Naive thymus-derived CD4-positive, alpha-beta T cell (primary cell): ENCODE measurements at regions not wholly inside any gene's neighbourhood (a gene's known extent, or its start where the extent isn't known, plus 50 kb on each side); places are given as distances from the start of the nearest gene placed in this dataset.

Experiments
- ATAC-seq: fragments of 150-1000 bp; cut with Tn5 transposase; 2 replicates; pipeline ENCODE4 v1.10.0; 2021; ENCODE audit warnings: mild to moderate bottlenecking, moderate library complexity
- CTCF ChIA-PET: fragments of 350-600 bp; sonication (Branson Sonifier 250); formaldehyde crosslinking; loops from one replicate; lab custom pipeline; 2021; ENCODE audit warnings: antibody characterized with exemption; lab: Charles Lee
- POLR2A ChIA-PET: fragments of 350-600 bp; sonication (Branson Sonifier 250); formaldehyde crosslinking; loops from one replicate; lab custom pipeline; 2021; ENCODE audit warnings: antibody characterized with exemption, inconsistent platforms; lab: Charles Lee
- DNase-seq, 9 donors: peaks; one replicate each; pipeline versions ENCODE4 v3.0.0 to v3.0.0-alpha.2; 2020 to 2022; ENCODE audit warnings: mixed read lengths in 1 of 9
- H3K27ac ChIP-seq: one replicate; pipeline ENCODE4 v1.7.0; 2013; ENCODE audit warnings: mild to moderate bottlenecking, low read depth, low read length, moderate library complexity
- H3K27me3 ChIP-seq, 2 donors: one replicate each; pipeline ENCODE4 v1.7.0; 2013; ENCODE audit warnings: low read length in 2 of 2, mild to moderate bottlenecking in 2 of 2, moderate library complexity in 2 of 2; ENCODE audit not compliant: control insufficient read depth in 2 of 2, insufficient read depth in 2 of 2
- H3K36me3 ChIP-seq, 3 experiments: 1 replicate in 2 of 3; 2 replicates in 1 of 3; pipeline ENCODE4 v1.7.0; 2013; ENCODE audit warnings: low read length in 3 of 3, mild to moderate bottlenecking in 3 of 3, moderate library complexity in 1 of 3; ENCODE audit not compliant: insufficient read depth in 3 of 3, control insufficient read depth in 2 of 3
- H3K4me1 ChIP-seq, 2 donors: one replicate each; pipeline ENCODE4 v1.7.0; 2013; ENCODE audit warnings: low read length in 2 of 2, mild to moderate bottlenecking in 2 of 2, moderate library complexity in 1 of 2; ENCODE audit not compliant: control insufficient read depth in 2 of 2, insufficient read depth in 2 of 2
- H3K4me3 ChIP-seq: 2 replicates; pipeline ENCODE4 v1.7.0; 2013; ENCODE audit warnings: mild to moderate bottlenecking, low read length
- H3K9me3 ChIP-seq, 3 experiments: 1 replicate in 2 of 3; 2 replicates in 1 of 3; pipeline ENCODE4 v1.7.0; 2013; ENCODE audit warnings: low read length in 3 of 3; ENCODE audit not compliant: control insufficient read depth in 2 of 3
- H3K27ac Mint-ChIP-seq, 9 donors: one replicate each; pipeline ENCODE4 v1.8.0; 2020 to 2022; ENCODE audit warnings: mixed read lengths in 9 of 9, mild to moderate bottlenecking in 8 of 9, moderate library complexity in 5 of 9, inconsistent platforms in 2 of 9
- H3K27me3 Mint-ChIP-seq, 5 donors: one replicate each; pipeline ENCODE4 v1.8.0; 2021 to 2022; ENCODE audit warnings: mixed read lengths in 5 of 5, mild to moderate bottlenecking in 1 of 5
- H3K36me3 Mint-ChIP-seq, 5 donors: one replicate each; pipeline ENCODE4 v1.8.0; 2020 to 2022; ENCODE audit warnings: mixed read lengths in 5 of 5, mild to moderate bottlenecking in 3 of 5, inconsistent platforms in 1 of 5
- H3K4me1 Mint-ChIP-seq, 7 donors: one replicate each; pipeline ENCODE4 v1.8.0; 2020 to 2022; ENCODE audit warnings: mixed read lengths in 7 of 7, mild to moderate bottlenecking in 3 of 7, inconsistent platforms in 1 of 7
- H3K4me3 Mint-ChIP-seq, 10 donors: one replicate each; pipeline ENCODE4 v1.8.0; 2020 to 2022; ENCODE audit warnings: mild to moderate bottlenecking in 10 of 10, mixed read lengths in 10 of 10, moderate library complexity in 6 of 10, inconsistent platforms in 2 of 10
- H3K9me3 Mint-ChIP-seq, 11 donors: one replicate each; pipeline ENCODE4 v1.8.0; 2020 to 2022; ENCODE audit warnings: mixed read lengths in 11 of 11, mild to moderate bottlenecking in 4 of 11, inconsistent platforms in 1 of 11, moderate library complexity in 1 of 11
- intact Hi-C, 2 donors: fragments of 100-400 bp; cut with micrococcal nuclease; formaldehyde crosslinking; loops; one replicate each; pipeline ENCODE4 v1.15.1; 2023

GRCh38 chr21:41580758-41581554 is 73.0 kb upstream of the TMPRSS2 start:
- DNase-seq (no peak), ATAC-seq (no peak)
- POLR2A ChIA-PET = no interaction called here
- Histone ChIP-seq H3K4me3 (no peak overlapping the region), H3K9me3 (peaks cover 0 to 10% (median 0%) of the 10 kb centered on the region in 3 experiments), H3K27me3 (no peaks in the 10 kb centered on the region), H3K4me1 (no peaks in the 10 kb centered on the region), H3K36me3 (no peaks in the 10 kb centered on the region), H3K27ac (no peak overlapping the region)
- Mint-ChIP-seq H3K36me3 (peaks cover 0 to 9% (median 0%) of the 10 kb centered on the region in 5 donors), H3K27ac (no peak overlapping the region), H3K4me3 (no peak overlapping the region), H3K27me3 (peaks cover 0 to 28% (median 12%) of the 10 kb centered on the region in 5 donors), H3K9me3 (peaks cover 2 to 38% (median 16%) of the 10 kb centered on the region in 11 donors), H3K4me1 (no peaks in the 10 kb centered on the region)
- intact Hi-C loops = no loop called here
- CTCF ChIA-PET = no interaction called here

- Histone ChIP-seq H3K27ac (no peak overlapping the region), H3K27me3 (no peaks in the 10 kb centered on the region), H3K4me3 (no peak overlapping the region), H3K9me3 (peaks cover 0 to 10% (median 0%) of the 10 kb centered on the region in 3 experiments), H3K4me1 (no peaks in the 10 kb centered on the region), H3K36me3 (no peaks in the 10 kb centered on the region)
- peaks cover 0 to 9% (median 0%) of the 10 kb centered on the region in 5 donors for H3K36me3 Mint-ChIP-seq
- no peak overlapping the region for H3K4me3 Mint-ChIP-seq
- intact Hi-C loops = no loop called here
- peaks cover 2 to 47% (median 16%) of the 10 kb centered on the region in 11 donors for H3K9me3 Mint-ChIP-seq
- CTCF ChIA-PET = interaction anchor here (0.5 kb wide), 1 partner anchor 206 kb away, joined by 3 read pairs; no protein-coding TSS in a partner anchor
- H3K4me1 Mint-ChIP-seq = no peaks in the 10 kb centered on the region
- ATAC-seq (no peak), DNase-seq (no peak)
- POLR2A ChIA-PET = no interaction called here
- H3K27me3 Mint-ChIP-seq = peaks cover 3 to 33% (median 16%) of the 10 kb centered on the region in 5 donors
- H3K27ac Mint-ChIP-seq = no peak overlapping the region
Measured at GRCh38 chr21:41579692-41580091, 71.7 kb upstream of the TMPRSS2 start.

- ATAC-seq (no peak), DNase-seq (no peak)
- Histone ChIP-seq H3K27me3 (no peaks in the 10 kb centered on the region), H3K27ac (no peak overlapping the region), H3K9me3 (peaks cover 0 to 10% (median 0%) of the 10 kb centered on the region in 3 experiments), H3K36me3 (no peaks in the 10 kb centered on the region), H3K4me1 (no peaks in the 10 kb centered on the region), H3K4me3 (no peak overlapping the region)
- H3K36me3 Mint-ChIP-seq = peaks cover 0 to 12% (median 0%) of the 10 kb centered on the region in 5 donors
- ChIA-PET CTCF (no interaction called here), POLR2A (no interaction called here)
- H3K9me3 Mint-ChIP-seq = peaks cover 6 to 57% (median 18%) of the 10 kb centered on the region in 11 donors
- intact Hi-C loops = no loop called here
- no peak overlapping the region for H3K4me3 Mint-ChIP-seq
- peaks cover 3 to 33% (median 21%) of the 10 kb centered on the region in 5 donors for H3K27me3 Mint-ChIP-seq
- no peak overlapping the region for H3K27ac Mint-ChIP-seq
- H3K4me1 Mint-ChIP-seq = no peaks in the 10 kb centered on the region
Measured at GRCh38 chr21:41578716-41579115, 70.8 kb upstream of the TMPRSS2 start.

- Mint-ChIP-seq H3K4me1 (no peaks in the 10 kb centered on the region), H3K27ac (no peak overlapping the region), H3K27me3 (peaks cover 3 to 33% (median 22%) of the 10 kb centered on the region in 5 donors), H3K4me3 (no peak overlapping the region), H3K36me3 (peaks cover 0 to 12% (median 0%) of the 10 kb centered on the region in 5 donors), H3K9me3 (peaks cover 6 to 63% (median 19%) of the 10 kb centered on the region in 11 donors)
- Histone ChIP-seq H3K9me3 (peaks cover 0 to 10% (median 0%) of the 10 kb centered on the region in 3 experiments), H3K36me3 (no peaks in the 10 kb centered on the region), H3K4me1 (no peaks in the 10 kb centered on the region), H3K27me3 (no peaks in the 10 kb centered on the region), H3K27ac (no peak overlapping the region), H3K4me3 (no peak overlapping the region)
- intact Hi-C loops = no loop called here
- DNase-seq (no peak), ATAC-seq (no peak)
- POLR2A ChIA-PET = no interaction called here
- CTCF ChIA-PET = no interaction called here
Measured at GRCh38 chr21:41578083-41578482, 70.1 kb upstream of the TMPRSS2 start.

GRCh38 chr21:41576013-41576615 is 68.2 kb upstream of the TMPRSS2 start:
- H3K27me3 Mint-ChIP-seq = peaks cover 3 to 28% (median 21%) of the 10 kb centered on the region in 5 donors
- Histone ChIP-seq H3K36me3 (no peaks in the 10 kb centered on the region), H3K27ac (no peak overlapping the region), H3K4me1 (no peaks in the 10 kb centered on the region), H3K9me3 (peaks cover 0 to 18% (median 0%) of the 10 kb centered on the region in 3 experiments), H3K27me3 (no peaks in the 10 kb centered on the region), H3K4me3 (no peak overlapping the region)
- H3K27ac Mint-ChIP-seq = no peak overlapping the region
- no peak for DNase-seq
- ATAC-seq = no peak
- POLR2A ChIA-PET = no interaction called here
- CTCF ChIA-PET = no interaction called here
- H3K4me1 Mint-ChIP-seq = no peaks in the 10 kb centered on the region
- intact Hi-C loops = no loop called here
- H3K9me3 Mint-ChIP-seq = peaks cover 9 to 82% (median 25%) of the 10 kb centered on the region in 11 donors
- no peak overlapping the region for H3K4me3 Mint-ChIP-seq
- H3K36me3 Mint-ChIP-seq = peaks cover 0 to 16% (median 0%) of the 10 kb centered on the region in 5 donors

- no peak overlapping the region for H3K27ac ChIP-seq
- ChIA-PET POLR2A (no interaction called here), CTCF (no interaction called here)
Measured at GRCh38 chr21:41573902-41574690, 66.1 kb upstream of the TMPRSS2 start.

More at GRCh38 chr21:41573902-41574690, 66.1 kb upstream of the TMPRSS2 start:
- Mint-ChIP-seq H3K4me3 (no peak overlapping the region), H3K9me3 (peaks cover 7 to 82% (median 28%) of the 10 kb centered on the region in 11 donors), H3K27ac (no peak overlapping the region), H3K36me3 (peaks cover 0 to 16% (median 0%) of the 10 kb centered on the region in 5 donors), H3K27me3 (peaks cover 6 to 21% (median 14%) of the 10 kb centered on the region in 5 donors), H3K4me1 (no peaks in the 10 kb centered on the region)
- intact Hi-C loops = no loop called here
- Histone ChIP-seq H3K36me3 (no peaks in the 10 kb centered on the region), H3K27me3 (no peaks in the 10 kb centered on the region), H3K4me1 (no peaks in the 10 kb centered on the region), H3K9me3 (peaks cover 0 to 18% (median 0%) of the 10 kb centered on the region in 3 experiments), H3K4me3 (no peak overlapping the region)
- DNase-seq (no peak), ATAC-seq (no peak)
